GM18508 (cell line): ENCODE measurements at regions not wholly inside any gene's neighbourhood (a gene's known extent, or its start where the extent isn't known, plus 50 kb on each side); places are given as distances from the start of the nearest gene placed in this dataset.

Experiments used
- ATAC-seq: cut with Tn5 transposase; IDR thresholded peaks from one replicate; pipeline ENCODE4 v1.9.1; 2021; ENCODE audit warnings: moderate number of reproducible peaks; ENCODE audit not compliant: insufficient read depth, unreplicated experiment

- ATAC-seq = no peak
Observed at GRCh38 chr2:164046040-164046439, 310.2 kb upstream of the FIGN start.

DNA sequence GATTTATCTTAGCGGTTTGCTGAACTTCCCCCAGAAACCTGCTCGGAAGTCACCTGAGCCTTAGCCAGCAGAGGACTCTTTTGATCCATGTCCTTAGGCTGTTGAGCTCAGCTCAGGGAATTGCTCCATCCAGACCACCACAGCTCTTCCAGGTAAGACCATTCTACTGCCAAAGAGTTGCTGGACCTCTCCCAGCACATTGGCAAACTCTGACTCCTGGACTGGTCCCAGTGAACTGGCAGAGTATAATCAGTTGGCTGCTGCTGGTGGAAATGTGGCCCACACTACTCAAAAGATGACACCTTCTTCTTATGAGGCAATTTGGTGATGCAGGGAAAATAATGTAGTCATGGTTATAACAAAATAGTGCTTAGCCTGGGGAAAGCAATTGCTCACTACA lies 308.8 kb upstream of the FIGN start:
- no peak for ATAC-seq

DNA sequence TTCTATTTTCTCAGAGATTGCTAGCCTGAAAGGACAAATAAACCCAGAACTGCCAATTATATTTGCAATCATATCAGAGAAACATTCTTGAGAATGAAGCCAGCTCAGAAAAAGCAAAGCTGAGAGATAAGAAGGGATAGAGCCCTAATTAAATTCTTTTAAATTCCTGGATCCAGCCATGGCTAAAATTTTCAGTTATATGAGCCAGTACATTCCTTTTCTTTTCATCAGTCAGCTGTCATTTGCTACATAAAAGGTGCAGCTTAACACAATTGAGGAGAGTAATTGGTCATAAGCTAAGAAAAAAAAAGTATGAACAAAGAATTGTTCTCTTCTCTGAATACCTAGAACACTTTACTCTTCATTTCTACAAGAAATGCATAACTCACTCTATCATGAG lies 303.5 kb upstream of the FIGN start:
- no peak for ATAC-seq

GRCh38 chr2:164032995-164033394 lies 297.2 kb upstream of the FIGN start:
- ATAC-seq = no peak

GRCh38 chr2:164030623-164031022 lies 294.8 kb upstream of the FIGN start:
- no peak for ATAC-seq

GRCh38 chr2:164028814-164029534 lies 293.2 kb upstream of the FIGN start:
- no peak for ATAC-seq

GRCh38 chr2:164024396-164024795 lies 288.6 kb upstream of the FIGN start:
- no peak for ATAC-seq

GRCh38 chr2:164023896-164024295 lies 288.1 kb upstream of the FIGN start:
- ATAC-seq = no peak

DNA sequence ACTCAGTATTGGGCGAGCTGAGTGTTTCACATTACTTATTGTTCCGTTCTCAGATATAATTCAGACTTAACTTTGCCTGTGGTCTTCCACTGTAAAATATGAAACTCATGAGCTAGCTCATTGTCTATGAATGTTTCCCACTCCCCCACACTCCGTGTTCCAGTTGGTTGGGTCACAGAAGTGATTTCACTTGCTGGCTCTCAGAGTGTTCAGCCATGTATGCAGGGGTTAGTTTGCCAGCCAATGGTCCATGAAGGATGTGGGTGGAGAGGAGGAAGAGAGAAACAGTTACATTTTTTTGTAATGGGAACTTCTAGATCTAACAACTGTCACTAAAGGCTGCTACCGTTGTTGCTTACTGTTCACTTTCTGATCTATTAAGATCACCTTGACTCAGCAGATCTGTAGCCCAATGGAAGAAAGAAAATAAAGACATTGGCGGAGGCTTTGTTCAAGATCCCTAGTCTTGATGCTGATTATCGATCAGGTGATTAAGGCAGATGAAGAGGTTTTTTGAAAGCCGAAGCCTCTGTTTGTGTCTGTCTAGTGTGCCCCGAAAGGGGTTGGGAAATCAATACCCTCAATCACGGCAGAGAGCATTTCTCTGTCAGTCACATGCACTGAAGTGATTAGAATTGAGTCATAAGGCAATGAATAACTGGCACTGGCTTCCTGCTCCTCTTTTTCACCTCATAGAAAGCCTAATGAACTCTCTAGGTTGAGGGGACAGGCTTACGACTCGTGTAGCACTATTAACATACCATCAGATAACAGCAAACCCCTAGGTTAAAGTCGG lies 279.7 kb upstream of the FIGN start:
- peak; percentile 95 for ATAC-seq

DNA sequence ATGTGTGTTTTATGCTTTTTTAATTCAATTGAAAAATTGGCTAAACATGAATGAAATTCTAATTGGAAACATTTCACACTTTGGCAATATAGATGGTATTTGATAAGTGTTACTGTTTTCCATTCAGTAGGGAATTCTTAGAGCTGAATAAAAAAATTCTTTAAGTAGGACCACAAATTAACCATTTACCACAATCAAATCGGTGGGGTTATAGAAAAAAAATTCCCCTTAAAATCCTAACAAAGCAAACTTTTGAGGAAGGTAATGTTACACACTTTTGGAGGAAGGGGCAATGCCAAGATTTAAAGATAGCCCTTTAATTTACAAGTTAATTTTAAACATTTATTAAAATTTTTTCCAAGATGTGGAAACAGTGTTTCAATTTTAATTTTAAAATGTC lies 279.0 kb upstream of the FIGN start:
- no peak for ATAC-seq

DNA sequence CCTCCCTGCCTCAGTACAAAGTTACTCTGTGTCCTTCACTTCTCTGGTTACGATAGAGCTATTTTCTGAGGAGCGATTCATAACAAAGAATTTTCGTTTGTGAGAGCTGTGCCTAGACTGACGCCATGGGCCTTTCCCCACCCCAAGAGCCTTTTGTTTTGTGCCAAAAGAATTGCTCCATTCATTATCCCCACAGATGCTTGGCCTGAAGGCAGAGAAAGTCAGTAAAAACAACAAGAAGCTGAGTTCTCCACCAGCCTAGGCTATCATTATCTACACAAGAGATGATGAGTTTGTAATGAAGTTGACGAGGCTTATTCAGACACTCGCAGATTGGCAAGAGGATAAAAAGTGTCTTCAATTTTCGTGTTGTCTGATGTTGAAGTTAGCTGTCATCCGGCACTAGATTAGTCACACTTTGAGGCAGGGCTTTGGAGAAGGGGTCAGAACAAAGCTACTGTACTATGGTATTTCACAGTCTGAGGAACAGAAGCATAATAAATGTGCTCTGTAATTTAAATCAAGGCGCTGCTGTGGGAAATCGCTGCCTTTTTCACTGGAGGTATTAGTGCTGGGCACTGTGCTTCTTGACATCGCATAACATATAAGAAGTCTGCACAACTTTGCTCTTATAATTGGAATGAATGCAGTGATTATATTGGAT lies 278.4 kb upstream of the FIGN start:
- ATAC-seq = no peak

DNA sequence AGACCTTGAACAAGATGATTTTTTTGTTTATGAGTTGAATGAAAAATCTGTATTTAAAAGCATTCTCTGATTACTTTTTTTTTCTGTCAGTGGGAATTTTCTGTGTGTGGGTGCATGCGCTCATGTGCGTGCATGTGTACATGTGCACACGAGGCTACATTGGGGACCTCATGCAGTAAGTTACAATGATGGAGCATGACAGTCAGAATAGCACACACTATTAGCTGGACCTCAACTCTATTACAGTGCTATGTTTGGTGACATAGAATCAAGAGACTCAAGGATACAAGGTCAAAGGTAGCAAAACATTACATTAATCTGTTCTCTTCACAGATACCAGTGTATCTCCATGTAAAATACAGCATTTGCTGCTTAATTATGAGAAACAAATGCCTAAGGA lies 276.8 kb upstream of the FIGN start:
- no peak for ATAC-seq

- ATAC-seq = no peak
Observed at GRCh38 chr2:164009756-164010337, 274.0 kb upstream of the FIGN start.

GRCh38 chr2:164008752-164009151 lies 272.9 kb upstream of the FIGN start:
- no peak for ATAC-seq

DNA sequence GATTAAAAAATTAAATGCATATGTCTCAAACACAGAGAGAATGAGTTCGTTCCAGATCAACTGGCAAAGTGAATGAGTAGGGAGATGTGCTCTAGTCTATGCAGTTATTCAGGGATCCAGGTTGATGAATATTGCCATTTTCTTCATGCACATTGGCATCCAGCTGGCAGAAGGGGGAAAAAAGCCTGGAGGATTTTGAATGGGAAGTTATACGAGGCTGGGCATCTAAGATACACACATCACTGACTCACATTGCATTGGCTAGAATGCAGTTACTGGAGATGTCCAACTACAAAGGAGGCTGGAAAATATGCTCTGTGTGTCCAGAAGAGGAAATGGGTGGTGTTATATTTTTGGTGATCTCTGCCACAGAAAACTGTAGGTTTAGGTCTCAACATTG lies 270.9 kb upstream of the FIGN start:
- ATAC-seq = no peak

DNA sequence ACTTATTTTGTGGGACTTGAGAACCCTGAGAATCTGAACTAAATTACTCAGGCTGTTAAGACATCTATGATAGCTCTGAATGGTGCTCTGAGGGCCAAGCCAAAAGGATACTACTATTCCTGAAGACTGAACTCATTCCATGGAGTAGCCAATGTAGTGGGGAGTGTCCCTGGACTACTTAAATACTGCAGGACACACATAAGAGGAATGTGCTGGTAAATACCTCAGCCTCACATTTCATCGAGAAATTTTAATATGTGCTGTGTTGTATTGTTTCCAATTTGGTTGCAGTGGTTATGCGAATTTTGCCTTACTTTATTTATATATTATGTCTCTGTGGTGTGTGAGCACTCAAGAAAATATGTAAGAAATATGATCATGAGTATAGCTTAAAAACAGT lies 264.4 kb upstream of the FIGN start:
- no peak for ATAC-seq

DNA sequence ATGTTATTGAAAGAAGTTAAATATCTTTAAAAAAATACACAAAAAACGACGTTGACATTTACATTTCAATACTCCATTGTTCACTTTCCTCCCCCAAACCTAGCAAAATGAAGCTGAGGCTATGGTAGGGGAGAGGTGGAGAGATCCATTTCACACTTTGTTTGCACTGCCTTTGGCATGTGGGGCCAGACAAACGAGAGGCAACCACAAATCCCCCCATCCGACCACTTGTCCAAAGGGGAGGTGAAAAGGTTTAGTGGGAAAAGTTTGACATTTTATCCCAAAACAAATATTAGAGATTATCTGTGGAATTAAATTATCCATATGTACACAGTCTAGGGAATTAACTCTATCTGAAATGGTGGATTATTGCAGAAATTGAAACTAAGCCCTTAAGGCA lies 261.7 kb upstream of the FIGN start:
- no peak for ATAC-seq

DNA sequence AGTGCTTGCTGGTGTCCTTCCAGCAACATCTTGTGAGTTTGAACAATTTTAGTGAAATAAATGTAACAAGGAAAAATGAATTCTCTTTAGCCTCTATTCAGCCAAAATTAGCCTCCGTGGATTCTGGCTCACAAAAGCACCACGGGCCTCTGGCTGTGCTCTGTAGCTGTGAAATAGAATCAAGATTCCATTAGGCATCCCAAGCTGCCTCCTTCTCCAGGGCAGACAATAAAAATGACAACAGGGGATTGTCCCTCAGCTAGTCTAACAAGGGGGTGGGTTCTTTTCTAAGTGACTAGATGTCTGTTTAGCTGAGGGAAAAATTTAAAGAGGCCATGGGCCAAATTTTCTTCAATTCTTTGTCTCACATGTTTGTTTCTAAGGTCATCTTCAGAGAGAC lies 254.7 kb upstream of the FIGN start:
- no peak for ATAC-seq

DNA sequence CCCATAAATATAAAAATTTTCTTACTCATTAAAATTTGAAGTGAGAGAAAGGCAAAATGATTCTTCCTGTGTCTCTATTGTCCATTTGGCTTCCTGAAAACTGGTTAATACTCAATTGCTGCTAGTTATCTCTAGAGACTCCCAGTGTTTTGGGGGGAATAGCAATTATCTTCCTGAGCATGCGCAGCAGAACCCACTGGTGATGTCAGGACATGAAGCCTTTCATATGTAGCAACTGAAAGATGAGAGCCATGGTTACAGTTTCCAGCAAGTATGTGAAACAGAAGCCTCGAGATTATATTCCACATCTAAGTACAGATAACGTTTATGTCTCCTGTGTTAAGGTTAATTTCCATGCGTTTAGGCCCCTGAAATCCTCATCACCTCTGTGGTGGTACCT lies 254.3 kb upstream of the FIGN start:
- no peak for ATAC-seq

GRCh38 chr2:163987175-163987940 lies 251.6 kb upstream of the FIGN start:
- ATAC-seq = no peak
